ENCODE measurements at regions not wholly inside any gene's neighbourhood (a gene's known extent, or its start where the extent isn't known, plus 50 kb on each side); places are given as distances from the start of the nearest gene placed in this dataset.

DNA sequence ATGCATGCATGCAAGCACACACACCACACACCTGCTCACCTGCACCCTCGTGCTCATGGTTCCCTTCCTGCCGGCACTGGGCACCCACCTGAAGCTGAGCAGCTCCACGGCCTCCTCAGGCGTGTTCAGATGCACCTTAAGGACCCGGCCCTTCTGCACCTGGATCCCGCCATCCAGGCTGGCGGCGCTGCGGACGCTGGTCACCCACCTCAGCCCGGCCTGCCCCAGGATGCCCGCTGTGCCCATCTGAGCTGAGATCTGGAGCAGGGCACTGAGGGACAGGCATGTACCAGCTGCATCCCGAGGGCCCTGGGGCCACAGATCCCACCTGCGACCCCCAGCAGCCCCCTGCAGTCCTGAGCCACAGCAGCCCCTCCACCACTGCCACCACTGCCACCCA is 110.0 kb downstream of the LITAF start:
- Histone ChIP-seq H3K9me3 (replicated peaks; ENCODE audit: control insufficient read depth, insufficient read depth, low read length) (no peaks in the 10 kb centered on the region), H3K27me3 (ENCODE audit: control insufficient read depth in 2 of 2, insufficient read depth in 2 of 2, low read length in 2 of 2) (no peaks in the 10 kb centered on the region), H3K9ac (replicated peaks; ENCODE audit: extremely low read depth, insufficient read depth, low read length) (no peak overlapping the region), H4K20me1 (replicated peaks; ENCODE audit: control insufficient read depth, extremely low read depth, insufficient read depth, low read length) (no peaks in the 10 kb centered on the region), H3K4me2 (ENCODE audit: insufficient read depth, low read length) (no peak overlapping the region), H2AFZ (ENCODE audit: low read depth, low read length) (no peak overlapping the region), H3K4me3 (replicated peaks in 1 of 3; ENCODE audit: insufficient read depth in 1 of 3, low read depth in 1 of 3, low read length in 3 of 3) (no peak overlapping the region), H3K36me3 (ENCODE audit: control insufficient read depth in 2 of 2, extremely low read depth in 1 of 2, insufficient read depth in 2 of 2, low read length in 2 of 2) (no peaks in the 10 kb centered on the region), H3K27ac (ENCODE audit: insufficient read depth, low read depth, low read length) (no peak overlapping the region), H3K79me2 (ENCODE audit: control insufficient read depth, insufficient read depth, low read length) (no peaks in the 10 kb centered on the region), H3K4me1 (ENCODE audit: control insufficient read depth, extremely low read depth, insufficient read depth, low read length) (no peaks in the 10 kb centered on the region), H3K9me1 (replicated peaks; ENCODE audit: control insufficient read depth, extremely low read depth, insufficient read depth, low read length) (no peaks in the 10 kb centered on the region)
- POLR2A ChIA-PET, result no interaction called here
- CTCF ChIA-PET, result interaction anchor here (1.6 kb wide), 1 partner anchor 55 kb away, joined by 4 read pairs; no protein-coding TSS in a partner anchor
- FAIRE-seq (no peak), DNase-seq (ENCODE audit: low read depth, low spot score) (no peak)
- BruUV-seq (replicated peaks), result no TSS peak
- dilution Hi-C loops (cut with MboI; ENCODE audit: extremely low pct_ligation_motif_present, low sequenced_read_pairs) (no loop called here), intact Hi-C loops (cut with micrococcal nuclease) (no loop called here)
- no peak for TF ChIP-seq FOS (IDR thresholded peaks at IDR 0.05; ENCODE audit: borderline replicate concordance, insufficient read depth, low read length)
- no peak for TF ChIP-seq CTCF (IDR thresholded peaks at IDR 0.05; ENCODE audit: extremely low read depth in 1 of 2, insufficient read depth in 1 of 2, low read depth in 1 of 2, low read length in 2 of 2)
- TF ChIP-seq JUN (IDR thresholded peaks at IDR 0.05; ENCODE audit: borderline replicate concordance, insufficient read depth, insufficient read length, low read depth), result no peak
- TF ChIP-seq POLR2A (IDR thresholded peaks at IDR 0.05; ENCODE audit: low read depth, low read length), result no peak
- TF ChIP-seq GATA2 (IDR thresholded peaks at IDR 0.05; ENCODE audit: insufficient read depth, insufficient read length, low read depth, low read length), result no peak
- TF ChIP-seq MYC (IDR thresholded peaks at IDR 0.05; ENCODE audit: low read depth, low read length), result no peak
- TF ChIP-seq MAX (IDR thresholded peaks at IDR 0.05; ENCODE audit: insufficient read depth, insufficient read length), result no peak
- no peak for TF ChIP-seq EZH2 (IDR thresholded peaks at IDR 0.05; ENCODE audit: borderline replicate concordance, low read depth, low read length, severe bottlenecking)
- TF ChIP-seq POLR2AphosphoS5 (IDR thresholded peaks at IDR 0.05; ENCODE audit: insufficient read depth, low read depth, low read length), result no peak
